DND-41 (cell line): ENCODE measurements at regions not wholly inside any gene's neighbourhood (a gene's known extent, or its start where the extent isn't known, plus 50 kb on each side); places are given as distances from the start of the nearest gene placed in this dataset.

Experiments
- CTCF ChIP-seq: IDR thresholded peaks from 2 replicates; pipeline ENCODE4 v1.5.1; 2012; ENCODE audit warnings: borderline replicate concordance, low read length, moderate library complexity, mild to moderate bottlenecking; ENCODE audit not compliant: poor library complexity, severe bottlenecking; ENCODE audit errors: extremely low read depth
- EZH2 ChIP-seq: IDR thresholded peaks from 3 replicates; pipeline ENCODE4 v1.6.1; 2012; ENCODE audit warnings: borderline replicate concordance, low read depth, mild to moderate bottlenecking, moderate library complexity, low read length, inconsistent platforms; ENCODE audit not compliant: severe bottlenecking

GRCh38 chr13:74414458-74414857 lies 280.3 kb upstream of the KLF12 start:
- no peak for TF ChIP-seq CTCF
- no peak for TF ChIP-seq EZH2
